ENCODE measurements at regions not wholly inside any gene's neighbourhood (a gene's known extent, or its start where the extent isn't known, plus 50 kb on each side); places are given as distances from the start of the nearest gene placed in this dataset.
"Not testable (repeated sequence)": the region's sequence is repeated elsewhere in the genome, so short reads cannot be mapped to it uniquely, and the experiment has no call there.

GRCh38 chr20:55009066-55009465, 533.7 kb downstream of the DOK5 start:
- FAIRE-seq: no peak
- no peak for TF ChIP-seq CTCF (IDR thresholded peaks at IDR 0.05; ENCODE audit: insufficient read depth, missing control alignments)
- DNase-seq (ENCODE audit: insufficient read length, low spot score): no peak

GRCh38 chr20:55004044-55004443, 528.7 kb downstream of the DOK5 start:
- no peak for TF ChIP-seq CTCF (IDR thresholded peaks at IDR 0.05; ENCODE audit: insufficient read depth, missing control alignments)
- FAIRE-seq (no peak), DNase-seq (ENCODE audit: insufficient read length, low spot score) (no peak)

- DNase-seq (ENCODE audit: insufficient read length, low spot score) (no peak), FAIRE-seq (no peak)
- no peak for TF ChIP-seq CTCF (IDR thresholded peaks at IDR 0.05; ENCODE audit: insufficient read depth, missing control alignments)
Measured at GRCh38 chr20:54995553-54995952, 520.2 kb downstream of the DOK5 start.

GRCh38 chr20:54995011-54995410, 519.6 kb downstream of the DOK5 start:
- DNase-seq (ENCODE audit: insufficient read length, low spot score) (no peak), FAIRE-seq (no peak)
- no peak for TF ChIP-seq CTCF (IDR thresholded peaks at IDR 0.05; ENCODE audit: insufficient read depth, missing control alignments)

GRCh38 chr20:54985091-54985490, 509.7 kb downstream of the DOK5 start:
- DNase-seq (ENCODE audit: insufficient read length, low spot score): no peak
- TF ChIP-seq CTCF (IDR thresholded peaks at IDR 0.05; ENCODE audit: insufficient read depth, missing control alignments): no peak
- no peak for FAIRE-seq

GRCh38 chr20:54984104-54984448, 508.7 kb downstream of the DOK5 start:
- TF ChIP-seq CTCF (IDR thresholded peaks at IDR 0.05; ENCODE audit: insufficient read depth, missing control alignments): no peak
- FAIRE-seq (no peak), DNase-seq (ENCODE audit: insufficient read length, low spot score) (no peak)

GRCh38 chr20:54983394-54984103, 508.2 kb downstream of the DOK5 start:
- FAIRE-seq: not testable (repeated sequence)

GRCh38 chr20:54981175-54981574, 505.8 kb downstream of the DOK5 start:
- FAIRE-seq (no peak), DNase-seq (ENCODE audit: insufficient read length, low spot score) (no peak)
- TF ChIP-seq CTCF (IDR thresholded peaks at IDR 0.05; ENCODE audit: insufficient read depth, missing control alignments): no peak

More at GRCh38 chr20:54983394-54984103, 508.2 kb downstream of the DOK5 start:
- not testable (repeated sequence) for DNase-seq (ENCODE audit: insufficient read length, low spot score)

Data from D721Med (cell line).